CD4-positive, alpha-beta memory T cell (primary cell): ENCODE measurements at regions not wholly inside any gene's neighbourhood (a gene's known extent, or its start where the extent isn't known, plus 50 kb on each side); places are given as distances from the start of the nearest gene placed in this dataset.
"Not testable (repeated sequence)": the region's sequence is repeated elsewhere in the genome, so short reads cannot be mapped to it uniquely, and the experiment has no call there.

Experiments
- CTCF ChIA-PET: fragments of 350-600 bp; sonication (Branson Sonifier 250); formaldehyde crosslinking; loops from one replicate; lab custom pipeline; 2021; ENCODE audit warnings: inconsistent platforms; ENCODE audit not compliant: partially characterized antibody; lab: Charles Lee
- POLR2A ChIA-PET: fragments of 350-600 bp; sonication (Branson Sonifier 250); formaldehyde crosslinking; loops from one replicate; lab custom pipeline; 2021; ENCODE audit not compliant: partially characterized antibody; lab: Charles Lee
- DNase-seq, 5 donors: peaks; one replicate each; pipeline versions ENCODE4 v3.0.0 to v3.0.0-alpha.2; 2020 to 2022; ENCODE audit warnings: mixed read lengths in 1 of 5
- H3K27ac ChIP-seq: one replicate; pipeline ENCODE4 v1.7.0; 2013; ENCODE audit warnings: low read depth, low read length
- H3K27me3 ChIP-seq: 2 replicates; pipeline ENCODE4 v1.7.0; 2013; ENCODE audit warnings: mild to moderate bottlenecking, low read length, moderate library complexity; ENCODE audit not compliant: insufficient read depth
- H3K36me3 ChIP-seq: 2 replicates; pipeline ENCODE4 v1.7.0; 2013; ENCODE audit warnings: mild to moderate bottlenecking, low read length, moderate library complexity; ENCODE audit not compliant: insufficient read depth
- H3K4me1 ChIP-seq: 2 replicates; pipeline ENCODE4 v1.7.0; 2013; ENCODE audit warnings: mild to moderate bottlenecking, low read length, moderate library complexity; ENCODE audit not compliant: insufficient read depth
- H3K4me3 ChIP-seq, 2 donors: one replicate each; pipeline ENCODE4 v1.7.0; 2013; ENCODE audit warnings: low read length in 2 of 2, mild to moderate bottlenecking in 1 of 2
- H3K9me3 ChIP-seq, 2 donors: one replicate each; pipeline ENCODE4 v1.7.0; 2013; ENCODE audit warnings: low read length in 2 of 2, control low read depth in 1 of 2; ENCODE audit not compliant: control insufficient read depth in 1 of 2
- H3K27ac Mint-ChIP-seq, 7 donors: one replicate each; pipeline ENCODE4 v1.8.0; 2020 to 2021; ENCODE audit warnings: mixed read lengths in 7 of 7, mild to moderate bottlenecking in 6 of 7, inconsistent platforms in 3 of 7, moderate library complexity in 3 of 7
- H3K27me3 Mint-ChIP-seq, 2 donors: one replicate each; pipeline ENCODE4 v1.8.0; 2020 to 2021; ENCODE audit warnings: mixed read lengths in 2 of 2
- H3K36me3 Mint-ChIP-seq, 2 donors: one replicate each; pipeline ENCODE4 v1.8.0; 2020 to 2021; ENCODE audit warnings: mixed read lengths in 2 of 2, inconsistent platforms in 1 of 2, mild to moderate bottlenecking in 1 of 2
- H3K4me1 Mint-ChIP-seq, 4 donors: one replicate each; pipeline ENCODE4 v1.8.0; 2020 to 2021; ENCODE audit warnings: mixed read lengths in 4 of 4, mild to moderate bottlenecking in 1 of 4
- H3K4me3 Mint-ChIP-seq, 8 donors: one replicate each; pipeline ENCODE4 v1.8.0; 2020 to 2021; ENCODE audit warnings: mixed read lengths in 8 of 8, mild to moderate bottlenecking in 7 of 8, moderate library complexity in 6 of 8, inconsistent platforms in 3 of 8
- H3K9me3 Mint-ChIP-seq, 8 donors: one replicate each; pipeline ENCODE4 v1.8.0; 2020 to 2021; ENCODE audit warnings: mixed read lengths in 8 of 8, mild to moderate bottlenecking in 5 of 8, inconsistent platforms in 3 of 8, moderate library complexity in 1 of 8
- intact Hi-C: fragments of 100-400 bp; cut with micrococcal nuclease; formaldehyde crosslinking; loops from one replicate; pipeline ENCODE4 v1.15.1; 2023

GRCh38 chr3:27551413-27551812 lies 67.2 kb upstream of the SLC4A7 start:
- H3K27me3 ChIP-seq, H3K4me1 Mint-ChIP-seq, H3K36me3 Mint-ChIP-seq, intact Hi-C loops, H3K9me3 Mint-ChIP-seq, H3K36me3 ChIP-seq, CTCF ChIA-PET, H3K4me3 ChIP-seq, H3K27ac Mint-ChIP-seq, H3K27ac ChIP-seq, H3K4me3 Mint-ChIP-seq, H3K4me1 ChIP-seq, H3K9me3 ChIP-seq, POLR2A ChIA-PET, DNase-seq, H3K27me3 Mint-ChIP-seq: not testable (repeated sequence)

- H3K9me3 Mint-ChIP-seq: no peaks in the 10 kb centered on the region
- H3K4me1 Mint-ChIP-seq: peaks cover 0 to 2% (median 0%) of the 10 kb centered on the region in 4 donors
- no peaks in the 10 kb centered on the region for H3K36me3 ChIP-seq
- no peak overlapping the region for H3K4me3 Mint-ChIP-seq
- no peaks in the 10 kb centered on the region for H3K27me3 ChIP-seq
- H3K27ac Mint-ChIP-seq: no peak overlapping the region
- no peaks in the 10 kb centered on the region for H3K4me1 ChIP-seq
- no peaks in the 10 kb centered on the region for H3K9me3 ChIP-seq
- ChIA-PET POLR2A (no interaction called here), CTCF (interaction anchor here (0.8 kb wide), 1 partner anchor 16 kb away, joined by 3 read pairs; no protein-coding TSS in a partner anchor)
- no peak overlapping the region for H3K4me3 ChIP-seq
- H3K36me3 Mint-ChIP-seq: no peaks in the 10 kb centered on the region
- intact Hi-C loops: no loop called here
- no peaks in the 10 kb centered on the region for H3K27me3 Mint-ChIP-seq
- no peak for DNase-seq
- H3K27ac ChIP-seq: no peak overlapping the region
These were observed 60.9 kb upstream of the SLC4A7 start for GRCh38 chr3:27545061-27545460.

GRCh38 chr3:27544372-27544865 lies 60.2 kb upstream of the SLC4A7 start:
- H3K9me3 Mint-ChIP-seq: no peaks in the 10 kb centered on the region
- ChIA-PET CTCF (no interaction called here), POLR2A (no interaction called here)
- H3K27me3 Mint-ChIP-seq: no peaks in the 10 kb centered on the region
- no peak overlapping the region for H3K4me3 ChIP-seq
- H3K27me3 ChIP-seq: no peaks in the 10 kb centered on the region
- intact Hi-C loops: no loop called here
- no peak overlapping the region for H3K27ac Mint-ChIP-seq
- H3K36me3 ChIP-seq: no peaks in the 10 kb centered on the region
- H3K36me3 Mint-ChIP-seq: no peaks in the 10 kb centered on the region
- H3K4me1 ChIP-seq: no peaks in the 10 kb centered on the region
- H3K4me3 Mint-ChIP-seq: no peak overlapping the region
- H3K4me1 Mint-ChIP-seq: peaks cover 0 to 2% (median 0%) of the 10 kb centered on the region in 4 donors
- no peaks in the 10 kb centered on the region for H3K9me3 ChIP-seq
- no peak overlapping the region for H3K27ac ChIP-seq
- no peak for DNase-seq

- Histone ChIP-seq H3K4me3 (no peak overlapping the region), H3K36me3 (no peaks in the 10 kb centered on the region), H3K27me3 (no peaks in the 10 kb centered on the region), H3K4me1 (no peaks in the 10 kb centered on the region), H3K9me3 (no peaks in the 10 kb centered on the region), H3K27ac (no peak overlapping the region)
- Mint-ChIP-seq H3K9me3 (no peaks in the 10 kb centered on the region), H3K4me1 (peaks cover 0 to 2% (median 0%) of the 10 kb centered on the region in 4 donors), H3K36me3 (no peaks in the 10 kb centered on the region), H3K27ac (no peak overlapping the region), H3K4me3 (no peak overlapping the region), H3K27me3 (no peaks in the 10 kb centered on the region)
- DNase-seq: no peak
- CTCF ChIA-PET: no interaction called here
- intact Hi-C loops: no loop called here
- POLR2A ChIA-PET: interaction anchor here (1.1 kb wide), 1 partner anchor 58 kb away, joined by 3 read pairs; no protein-coding TSS in a partner anchor
These were observed 58.3 kb upstream of the SLC4A7 start for GRCh38 chr3:27542476-27542875.

- Histone ChIP-seq H3K4me3 (no peak overlapping the region), H3K36me3 (no peaks in the 10 kb centered on the region), H3K27ac (no peak overlapping the region), H3K4me1 (peaks cover under 1% of the 10 kb centered on the region), H3K9me3 (no peaks in the 10 kb centered on the region), H3K27me3 (no peaks in the 10 kb centered on the region)
- Mint-ChIP-seq H3K4me1 (peaks cover 0 to 4% (median 3%) of the 10 kb centered on the region in 4 donors), H3K27ac (no peak overlapping the region), H3K36me3 (no peaks in the 10 kb centered on the region), H3K9me3 (no peaks in the 10 kb centered on the region), H3K4me3 (no peak overlapping the region), H3K27me3 (no peaks in the 10 kb centered on the region)
- ChIA-PET POLR2A (no interaction called here), CTCF (interaction anchor here (1.1 to 1.3 kb wide), 2 partner anchors 11 to 60 kb away, joined by 3 read pairs; no protein-coding TSS in a partner anchor)
- DNase-seq: no peak
- intact Hi-C loops: no loop called here
These were observed 56.0 kb upstream of the SLC4A7 start for GRCh38 chr3:27540231-27540630.

GRCh38 chr3:27536491-27536890 lies 52.3 kb upstream of the SLC4A7 start:
- no peaks in the 10 kb centered on the region for H3K27me3 ChIP-seq
- ChIA-PET POLR2A (interaction anchor here (1.7 kb wide), 1 partner anchor 55 kb away, joined by 5 read pairs; no protein-coding TSS in a partner anchor), CTCF (interaction anchor here (0.7 to 0.9 kb wide), 4 partner anchors 26 to 145 kb away, joined by 3 to 4 read pairs (median 4); no protein-coding TSS in a partner anchor)
- no peak overlapping the region for H3K27ac Mint-ChIP-seq
- H3K4me1 ChIP-seq: peaks cover 24% of the 10 kb centered on the region
- no peaks in the 10 kb centered on the region for H3K36me3 Mint-ChIP-seq
- no peaks in the 10 kb centered on the region for H3K9me3 ChIP-seq
- no peak overlapping the region for H3K4me3 Mint-ChIP-seq
- H3K27me3 Mint-ChIP-seq: no peaks in the 10 kb centered on the region
- no peak for DNase-seq
- intact Hi-C loops: no loop called here
- no peak overlapping the region for H3K4me3 ChIP-seq
- H3K4me1 Mint-ChIP-seq: peaks cover 15 to 27% (median 21%) of the 10 kb centered on the region in 4 donors
- no peaks in the 10 kb centered on the region for H3K36me3 ChIP-seq
- no peaks in the 10 kb centered on the region for H3K9me3 Mint-ChIP-seq
- H3K27ac ChIP-seq: no peak overlapping the region

GRCh38 chr3:27535809-27536392 lies 51.7 kb upstream of the SLC4A7 start:
- DNase-seq: no peak
- ChIA-PET POLR2A (interaction anchor here (0.6 to 3.5 kb wide), 4 partner anchors 52 to 141 kb away, joined by 3 to 33 read pairs (median 6); partner anchors contain the start of gene SLC4A7), CTCF (interaction anchor here (0.7 to 1.0 kb wide), 5 partner anchors 26 to 175 kb away, joined by 3 to 4 read pairs (median 4); no protein-coding TSS in a partner anchor)
- Mint-ChIP-seq H3K4me1 (peaks cover 15 to 27% (median 21%) of the 10 kb centered on the region in 4 donors), H3K4me3 (no peak overlapping the region), H3K36me3 (no peaks in the 10 kb centered on the region), H3K9me3 (no peaks in the 10 kb centered on the region), H3K27ac (peak overlapping the region in 1 of 7 donors; percentile 78), H3K27me3 (no peaks in the 10 kb centered on the region)
- H3K27me3 ChIP-seq: no peaks in the 10 kb centered on the region
- H3K9me3 ChIP-seq: no peaks in the 10 kb centered on the region
- H3K4me1 ChIP-seq: peaks cover 24% of the 10 kb centered on the region
- intact Hi-C loops: loop anchor here (2.0 kb wide), 1 partner anchor 51 kb away; the partner anchor contains the start of gene SLC4A7
- no peaks in the 10 kb centered on the region for H3K36me3 ChIP-seq
- no peak overlapping the region for H3K4me3 ChIP-seq
- H3K27ac ChIP-seq: no peak overlapping the region
